C4-2B (cell line): ENCODE measurements at regions not wholly inside any gene's neighbourhood (a gene's known extent, or its start where the extent isn't known, plus 50 kb on each side); places are given as distances from the start of the nearest gene placed in this dataset.
"Not testable (repeated sequence)": the region's sequence is repeated elsewhere in the genome, so short reads cannot be mapped to it uniquely, and the experiment has no call there.

Experiments
- ZFX ChIP-seq: fragments of 450-650 bp; IDR thresholded peaks from 2 replicates; pipeline ENCODE4 v1.6.1; 2017
- TF ChIP-seq, protein P1 (sequence below): fragments of 450-650 bp; conservative IDR thresholded peaks from 2 replicates; pipeline ENCODE4 v1.5.1; 2017; ENCODE audit warnings: mild to moderate bottlenecking

GRCh38 chr1:65621721-65622120 lies 171.0 kb upstream of the PDE4B start:
- TF ChIP-seq, protein P1, sequence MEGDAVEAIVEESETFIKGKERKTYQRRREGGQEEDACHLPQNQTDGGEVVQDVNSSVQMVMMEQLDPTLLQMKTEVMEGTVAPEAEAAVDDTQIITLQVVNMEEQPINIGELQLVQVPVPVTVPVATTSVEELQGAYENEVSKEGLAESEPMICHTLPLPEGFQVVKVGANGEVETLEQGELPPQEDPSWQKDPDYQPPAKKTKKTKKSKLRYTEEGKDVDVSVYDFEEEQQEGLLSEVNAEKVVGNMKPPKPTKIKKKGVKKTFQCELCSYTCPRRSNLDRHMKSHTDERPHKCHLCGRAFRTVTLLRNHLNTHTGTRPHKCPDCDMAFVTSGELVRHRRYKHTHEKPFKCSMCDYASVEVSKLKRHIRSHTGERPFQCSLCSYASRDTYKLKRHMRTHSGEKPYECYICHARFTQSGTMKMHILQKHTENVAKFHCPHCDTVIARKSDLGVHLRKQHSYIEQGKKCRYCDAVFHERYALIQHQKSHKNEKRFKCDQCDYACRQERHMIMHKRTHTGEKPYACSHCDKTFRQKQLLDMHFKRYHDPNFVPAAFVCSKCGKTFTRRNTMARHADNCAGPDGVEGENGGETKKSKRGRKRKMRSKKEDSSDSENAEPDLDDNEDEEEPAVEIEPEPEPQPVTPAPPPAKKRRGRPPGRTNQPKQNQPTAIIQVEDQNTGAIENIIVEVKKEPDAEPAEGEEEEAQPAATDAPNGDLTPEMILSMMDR: not testable (repeated sequence)
- not testable (repeated sequence) for TF ChIP-seq ZFX
